Smooth muscle cell (in vitro differentiated cells): ENCODE measurements at regions not wholly inside any gene's neighbourhood (a gene's known extent, or its start where the extent isn't known, plus 50 kb on each side); places are given as distances from the start of the nearest gene placed in this dataset.

Experiments used
- DNase-seq: peaks from one replicate; lab custom pipeline; 2025; ENCODE audit not compliant: unreplicated experiment; lab: John Stamatoyannopoulos, UW
- H2AFZ ChIP-seq: fragments of 200-600 bp; sonication (generic); 2 replicates; pipeline ENCODE4 v1.6.0; 2016; ENCODE audit warnings: antibody characterized with exemption, low read depth, mild to moderate bottlenecking
- H3F3A ChIP-seq: fragments of 200-600 bp; sonication (generic); 2 replicates; pipeline ENCODE4 v1.6.0; 2017; ENCODE audit warnings: antibody characterized with exemption, low read depth
- H3K27ac ChIP-seq: fragments of 200-600 bp; sonication (generic); 2 replicates; pipeline ENCODE4 v1.5.1; 2016; ENCODE audit warnings: low read depth, mild to moderate bottlenecking
- H3K27me3 ChIP-seq: fragments of 200-600 bp; sonication (generic); 2 replicates; pipeline ENCODE4 v1.6.1; 2016; ENCODE audit warnings: low read depth, mild to moderate bottlenecking
- H3K36me3 ChIP-seq: fragments of 200-600 bp; sonication (generic); 2 replicates; pipeline ENCODE4 v1.5.1; 2016; ENCODE audit warnings: low read depth
- H3K4me1 ChIP-seq: fragments of 200-600 bp; sonication (generic); 2 replicates; pipeline ENCODE4 v1.5.1; 2016; ENCODE audit warnings: low read depth
- H3K4me2 ChIP-seq: fragments of 200-600 bp; sonication (generic); 2 replicates; pipeline ENCODE4 v1.6.0; 2016; ENCODE audit warnings: mild to moderate bottlenecking
- H3K4me3 ChIP-seq: fragments of 200-600 bp; sonication (generic); 2 replicates; pipeline ENCODE4 v1.5.1; 2016; ENCODE audit warnings: mild to moderate bottlenecking
- H3K79me2 ChIP-seq: fragments of 200-600 bp; sonication (generic); 2 replicates; pipeline ENCODE4 v1.6.0; 2016; ENCODE audit warnings: low read depth, mild to moderate bottlenecking
- H3K9ac ChIP-seq: fragments of 200-600 bp; sonication (generic); 2 replicates; pipeline ENCODE4 v1.6.0; 2016; ENCODE audit warnings: low read depth
- H3K9me3 ChIP-seq: fragments of 200-600 bp; sonication (generic); replicated peaks from 2 replicates; pipeline ENCODE4 v1.5.1; 2016; ENCODE audit warnings: low read depth
- H4K20me1 ChIP-seq: fragments of 200-600 bp; sonication (generic); 2 replicates; pipeline ENCODE4 v1.6.0; 2016; ENCODE audit warnings: low read depth
- CTCF ChIP-seq: fragments of 200-600 bp; sonication (generic); IDR thresholded peaks from 2 replicates; pipeline ENCODE4 v1.5.1; 2017; ENCODE audit warnings: borderline replicate concordance, mild to moderate bottlenecking, antibody characterized with exemption; ENCODE audit not compliant: insufficient read depth, poor library complexity, severe bottlenecking
- WGBS: methylation state at CpG from one replicate; pipeline ENCODE4 v1.1.7; 2016; ENCODE audit warnings: low lambda C conversion rate; 5-methylcytosine and 5-hydroxymethylcytosine counted together

GRCh38 chr11:131193031-131193501 is 177.3 kb upstream of the NTM start:
- no peak for TF ChIP-seq CTCF
- no peaks in the 10 kb centered on the region for H4K20me1 ChIP-seq
- H3F3A ChIP-seq, result no peaks in the 10 kb centered on the region
- H3K4me2 ChIP-seq, result no peak overlapping the region
- no peak overlapping the region for H3K9ac ChIP-seq
- H3K4me1 ChIP-seq, result no peaks in the 10 kb centered on the region
- H2AFZ ChIP-seq, result no peak overlapping the region
- no peak overlapping the region for H3K4me3 ChIP-seq
- no peak for DNase-seq
- 93% methylated on average over 11 of the region's 11 CpGs for WGBS
- H3K9me3 ChIP-seq, result no peaks in the 10 kb centered on the region
- H3K36me3 ChIP-seq, result no peaks in the 10 kb centered on the region
- H3K79me2 ChIP-seq, result no peaks in the 10 kb centered on the region
- H3K27me3 ChIP-seq, result peaks cover 10% of the 10 kb centered on the region
- H3K27ac ChIP-seq, result no peak overlapping the region

GRCh38 chr11:131194726-131195125 is 175.7 kb upstream of the NTM start:
- H3K27me3 ChIP-seq, result peaks cover 10% of the 10 kb centered on the region
- H3K4me1 ChIP-seq, result no peaks in the 10 kb centered on the region
- 94% methylated on average over 6 of the region's 6 CpGs for WGBS
- no peak overlapping the region for H2AFZ ChIP-seq
- H3K27ac ChIP-seq, result no peak overlapping the region
- H3K9ac ChIP-seq, result no peak overlapping the region
- H3F3A ChIP-seq, result no peaks in the 10 kb centered on the region
- H3K4me2 ChIP-seq, result no peak overlapping the region
- no peaks in the 10 kb centered on the region for H3K36me3 ChIP-seq
- TF ChIP-seq CTCF, result no peak
- no peaks in the 10 kb centered on the region for H3K9me3 ChIP-seq
- H3K79me2 ChIP-seq, result no peaks in the 10 kb centered on the region
- DNase-seq, result no peak
- no peaks in the 10 kb centered on the region for H4K20me1 ChIP-seq
- H3K4me3 ChIP-seq, result no peak overlapping the region

GRCh38 chr11:131195661-131196517 is 174.5 kb upstream of the NTM start:
- H3K4me2 ChIP-seq, result no peak overlapping the region
- no peaks in the 10 kb centered on the region for H3K9me3 ChIP-seq
- H2AFZ ChIP-seq, result no peak overlapping the region
- WGBS, result 82% methylated on average over 11 of the region's 11 CpGs
- no peaks in the 10 kb centered on the region for H3K79me2 ChIP-seq
- H4K20me1 ChIP-seq, result no peaks in the 10 kb centered on the region
- TF ChIP-seq CTCF, result no peak
- H3K4me1 ChIP-seq, result no peaks in the 10 kb centered on the region
- H3K36me3 ChIP-seq, result no peaks in the 10 kb centered on the region
- no peak overlapping the region for H3K9ac ChIP-seq
- no peak overlapping the region for H3K4me3 ChIP-seq
- no peak for DNase-seq
- no peak overlapping the region for H3K27ac ChIP-seq
- H3F3A ChIP-seq, result no peaks in the 10 kb centered on the region
- H3K27me3 ChIP-seq, result peaks cover 10% of the 10 kb centered on the region
